ENCODE measurements at regions not wholly inside any gene's neighbourhood (a gene's known extent, or its start where the extent isn't known, plus 50 kb on each side); places are given as distances from the start of the nearest gene placed in this dataset.

- TF ChIP-seq POLR2A (IDR thresholded peaks at IDR 0.05) = no peak
- no peak for TF ChIP-seq CTCF (IDR thresholded peaks at IDR 0.05)
- no peak for TF ChIP-seq POLR2AphosphoS5 (IDR thresholded peaks at IDR 0.05)
Observed at GRCh38 chr11:121933694-121934093, 182.3 kb downstream of the BLID start.
